ENCODE measurements at regions not wholly inside any gene's neighbourhood (a gene's known extent, or its start where the extent isn't known, plus 50 kb on each side); places are given as distances from the start of the nearest gene placed in this dataset.

GRCh38 chr1:162966613-162967012 lies 102.5 kb upstream of the RGS4 start:
- no peak for TF ChIP-seq CTCF (IDR thresholded peaks at IDR 0.05; ENCODE audit: low read length)
- TF ChIP-seq EZH2 (optimal IDR thresholded peaks at IDR 0.05; ENCODE audit: low read depth, low read length), result no peak
- TF ChIP-seq EZH2phosphoT487 (IDR thresholded peaks at IDR 0.05; ENCODE audit: low read length), result no peak

Measured in MM.1S (cell line).